ENCODE measurements at regions not wholly inside any gene's neighbourhood (a gene's known extent, or its start where the extent isn't known, plus 50 kb on each side); places are given as distances from the start of the nearest gene placed in this dataset.

DNA sequence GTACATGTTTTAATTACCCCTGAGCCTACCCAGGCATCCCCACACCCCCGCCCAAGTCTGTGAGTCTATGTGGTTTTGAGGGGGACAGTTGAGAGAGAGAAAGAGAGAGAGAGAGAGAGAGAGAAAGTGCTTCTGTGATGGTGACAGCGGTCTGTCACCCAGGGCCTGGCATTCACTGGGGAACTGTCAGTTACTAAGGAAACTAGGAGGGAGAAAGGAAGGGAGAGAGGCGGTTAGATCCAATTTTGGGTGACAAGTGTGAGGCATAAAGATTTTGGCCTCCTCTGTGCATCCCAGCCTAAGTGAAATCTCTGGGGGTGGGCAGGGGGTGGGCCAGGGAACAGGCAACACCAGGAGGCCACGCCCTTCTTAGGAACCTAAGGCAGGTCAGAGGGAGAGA is 498.3 kb downstream of the BUD13 start (continued):
- TF ChIP-seq POLR2AphosphoS5 (IDR thresholded peaks at IDR 0.05; ENCODE audit: low read depth) (no peak), CREB1 (CRISPR knock-in tag; IDR thresholded peaks at IDR 0.05; ENCODE audit: low read depth) (no peak), ZNF114 (CRISPR knock-in tag; IDR thresholded peaks at IDR 0.05) (no peak), STAT1 (IDR thresholded peaks at IDR 0.05; ENCODE audit: unreplicated experiment) (no peak)
- TF ChIP-seq, protein P1, sequence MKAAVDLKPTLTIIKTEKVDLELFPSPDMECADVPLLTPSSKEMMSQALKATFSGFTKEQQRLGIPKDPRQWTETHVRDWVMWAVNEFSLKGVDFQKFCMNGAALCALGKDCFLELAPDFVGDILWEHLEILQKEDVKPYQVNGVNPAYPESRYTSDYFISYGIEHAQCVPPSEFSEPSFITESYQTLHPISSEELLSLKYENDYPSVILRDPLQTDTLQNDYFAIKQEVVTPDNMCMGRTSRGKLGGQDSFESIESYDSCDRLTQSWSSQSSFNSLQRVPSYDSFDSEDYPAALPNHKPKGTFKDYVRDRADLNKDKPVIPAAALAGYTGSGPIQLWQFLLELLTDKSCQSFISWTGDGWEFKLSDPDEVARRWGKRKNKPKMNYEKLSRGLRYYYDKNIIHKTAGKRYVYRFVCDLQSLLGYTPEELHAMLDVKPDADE (IDR thresholded peaks at IDR 0.05), result no peak

GRCh38 chr11:116272181-116272789 is 500.5 kb downstream of the BUD13 start:
- Histone ChIP-seq H3K4me2 (no peak overlapping the region), H3K4me3 (no peak overlapping the region), H4K20me1 (replicated peaks; ENCODE audit: insufficient read depth) (no peaks in the 10 kb centered on the region), H3K9me2 (ENCODE audit: insufficient read depth) (no peaks in the 10 kb centered on the region), H3K27me3 (ENCODE audit: insufficient read depth) (no peaks in the 10 kb centered on the region), H3K36me3 (ENCODE audit: insufficient read depth) (no peaks in the 10 kb centered on the region), H3K79me2 (replicated peaks; ENCODE audit: insufficient read depth) (no peaks in the 10 kb centered on the region), H2AFZ (no peak overlapping the region), H3K27ac (ENCODE audit: low read depth) (no peak overlapping the region), H3K4me1 (ENCODE audit: insufficient read depth) (no peaks in the 10 kb centered on the region), H3F3A (replicated peaks; ENCODE audit: low read depth) (no peaks in the 10 kb centered on the region)
- TF ChIP-seq CTCF (conservative IDR thresholded peaks at IDR 0.05; ENCODE audit: low read depth in 2 of 2), result peak; percentile 33 to 45
- TF ChIP-seq CREB1 (CRISPR knock-in tag; IDR thresholded peaks at IDR 0.05; ENCODE audit: low read depth), result no peak
- Mint-ChIP-seq H3K4me1 (no peaks in the 10 kb centered on the region), H3K36me3 (ENCODE audit: low read depth) (no peaks in the 10 kb centered on the region), H3K27ac (no peak overlapping the region), H3K4me3 (no peak overlapping the region), H3K27me3 (ENCODE audit: insufficient read depth, low read depth, poor library complexity) (peaks cover 4% of the 10 kb centered on the region), H3K9me3 (no peaks in the 10 kb centered on the region; the same call in 2 of the 3 replicates)
- peak; percentile 5; the same call in 1 of the 3 replicates for ATAC-seq
- DNase-seq (ENCODE audit: low spot score), result peak; percentile 56

- TF ChIP-seq, protein P2, sequence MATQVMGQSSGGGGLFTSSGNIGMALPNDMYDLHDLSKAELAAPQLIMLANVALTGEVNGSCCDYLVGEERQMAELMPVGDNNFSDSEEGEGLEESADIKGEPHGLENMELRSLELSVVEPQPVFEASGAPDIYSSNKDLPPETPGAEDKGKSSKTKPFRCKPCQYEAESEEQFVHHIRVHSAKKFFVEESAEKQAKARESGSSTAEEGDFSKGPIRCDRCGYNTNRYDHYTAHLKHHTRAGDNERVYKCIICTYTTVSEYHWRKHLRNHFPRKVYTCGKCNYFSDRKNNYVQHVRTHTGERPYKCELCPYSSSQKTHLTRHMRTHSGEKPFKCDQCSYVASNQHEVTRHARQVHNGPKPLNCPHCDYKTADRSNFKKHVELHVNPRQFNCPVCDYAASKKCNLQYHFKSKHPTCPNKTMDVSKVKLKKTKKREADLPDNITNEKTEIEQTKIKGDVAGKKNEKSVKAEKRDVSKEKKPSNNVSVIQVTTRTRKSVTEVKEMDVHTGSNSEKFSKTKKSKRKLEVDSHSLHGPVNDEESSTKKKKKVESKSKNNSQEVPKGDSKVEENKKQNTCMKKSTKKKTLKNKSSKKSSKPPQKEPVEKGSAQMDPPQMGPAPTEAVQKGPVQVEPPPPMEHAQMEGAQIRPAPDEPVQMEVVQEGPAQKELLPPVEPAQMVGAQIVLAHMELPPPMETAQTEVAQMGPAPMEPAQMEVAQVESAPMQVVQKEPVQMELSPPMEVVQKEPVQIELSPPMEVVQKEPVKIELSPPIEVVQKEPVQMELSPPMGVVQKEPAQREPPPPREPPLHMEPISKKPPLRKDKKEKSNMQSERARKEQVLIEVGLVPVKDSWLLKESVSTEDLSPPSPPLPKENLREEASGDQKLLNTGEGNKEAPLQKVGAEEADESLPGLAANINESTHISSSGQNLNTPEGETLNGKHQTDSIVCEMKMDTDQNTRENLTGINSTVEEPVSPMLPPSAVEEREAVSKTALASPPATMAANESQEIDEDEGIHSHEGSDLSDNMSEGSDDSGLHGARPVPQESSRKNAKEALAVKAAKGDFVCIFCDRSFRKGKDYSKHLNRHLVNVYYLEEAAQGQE (IDR thresholded peaks at IDR 0.05; ENCODE audit: unreplicated experiment), result no peak
- TF ChIP-seq CTCF (conservative IDR thresholded peaks at IDR 0.05; ENCODE audit: low read depth in 2 of 2), result no peak
- no peak for TF ChIP-seq ZNF114 (CRISPR knock-in tag; IDR thresholded peaks at IDR 0.05)
- no peak for TF ChIP-seq CREB1 (CRISPR knock-in tag; IDR thresholded peaks at IDR 0.05; ENCODE audit: low read depth)
- no peak overlapping the region for H3K27ac ChIP-seq (ENCODE audit: low read depth)
- no peak overlapping the region for H3K4me2 ChIP-seq
- Mint-ChIP-seq H3K36me3 (ENCODE audit: low read depth) (no peaks in the 10 kb centered on the region), H3K4me1 (no peaks in the 10 kb centered on the region), H3K9me3 (no peaks in the 10 kb centered on the region; the same call in 2 of the 3 replicates), H3K27ac (no peak overlapping the region), H3K27me3 (ENCODE audit: insufficient read depth, low read depth, poor library complexity) (peaks cover 3% of the 10 kb centered on the region), H3K4me3 (no peak overlapping the region)
- ATAC-seq (no peak), DNase-seq (ENCODE audit: low spot score) (no peak)
- H2AFZ ChIP-seq, result no peak overlapping the region
- no peaks in the 10 kb centered on the region for H3K4me1 ChIP-seq (ENCODE audit: insufficient read depth)
- H3K36me3 ChIP-seq (ENCODE audit: insufficient read depth), result no peaks in the 10 kb centered on the region
- no peaks in the 10 kb centered on the region for H3F3A ChIP-seq (replicated peaks; ENCODE audit: low read depth)
- H4K20me1 ChIP-seq (replicated peaks; ENCODE audit: insufficient read depth), result no peaks in the 10 kb centered on the region
- H3K9me2 ChIP-seq (ENCODE audit: insufficient read depth), result no peaks in the 10 kb centered on the region
- H3K4me3 ChIP-seq, result no peak overlapping the region
- H3K27me3 ChIP-seq (ENCODE audit: insufficient read depth), result no peaks in the 10 kb centered on the region
- H3K79me2 ChIP-seq (replicated peaks; ENCODE audit: insufficient read depth), result no peaks in the 10 kb centered on the region
Measured at GRCh38 chr11:116271479-116271878, 501.3 kb downstream of the BUD13 start.
